NB4 (cell line): ENCODE measurements at regions not wholly inside any gene's neighbourhood (a gene's known extent, or its start where the extent isn't known, plus 50 kb on each side); places are given as distances from the start of the nearest gene placed in this dataset.

Source experiments
- CTCF ChIP-seq: IDR thresholded peaks from one replicate; pipeline ENCODE4 v1.5.1; 2012; ENCODE audit warnings: low read depth, low read length
- POLR2A ChIP-seq: IDR thresholded peaks from 2 replicates; pipeline ENCODE4 v1.6.1; 2011; ENCODE audit warnings: mild to moderate bottlenecking; ENCODE audit not compliant: insufficient read length; ENCODE audit errors: extremely low read depth

DNA sequence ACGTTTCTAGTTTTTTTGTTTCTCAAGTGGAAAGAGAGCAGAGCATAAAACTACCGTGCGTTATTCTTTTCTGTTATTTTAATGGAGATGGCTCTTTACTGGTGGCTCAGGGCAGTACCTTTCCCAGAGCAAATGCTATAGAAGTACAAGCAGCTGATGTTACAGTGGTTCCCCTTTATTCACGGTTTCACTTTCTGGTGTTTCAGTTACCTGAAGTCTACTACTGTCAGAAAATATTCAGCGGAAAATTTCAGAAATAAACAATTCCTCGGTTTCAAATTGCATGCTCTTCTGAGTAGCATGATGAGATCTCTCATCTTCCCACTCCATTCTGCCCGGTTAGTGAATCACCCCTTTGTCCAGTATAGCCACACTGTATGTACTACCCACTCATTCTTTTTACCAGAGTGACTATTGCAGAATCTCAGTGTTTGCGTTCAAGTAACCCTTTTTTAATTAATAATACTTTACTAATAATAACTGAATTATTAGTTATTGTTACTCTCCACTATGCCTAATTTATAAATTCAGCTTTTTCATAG, 597.5 kb upstream of the ROBO2 start:
- no peak for TF ChIP-seq CTCF
- no peak for TF ChIP-seq POLR2A
